ENCODE measurements at regions not wholly inside any gene's neighbourhood (a gene's known extent, or its start where the extent isn't known, plus 50 kb on each side); places are given as distances from the start of the nearest gene placed in this dataset.

GRCh38 chr4:179976777-179977176 is 2266.4 kb upstream of the TENM3 start:
- no peak overlapping the region for H3K4me3 ChIP-seq (ENCODE audit: low read depth, low read length)
- TF ChIP-seq CTCF (IDR thresholded peaks at IDR 0.05; ENCODE audit: insufficient read depth, low read length), result no peak
- DNase-seq (ENCODE audit: low read depth), result no peak

GRCh38 chr4:179977378-179977777 is 2265.8 kb upstream of the TENM3 start:
- TF ChIP-seq CTCF (IDR thresholded peaks at IDR 0.05; ENCODE audit: insufficient read depth, low read length), result no peak
- H3K4me3 ChIP-seq (ENCODE audit: low read depth, low read length), result no peak overlapping the region
- DNase-seq (ENCODE audit: low read depth), result no peak

- TF ChIP-seq CTCF (IDR thresholded peaks at IDR 0.05; ENCODE audit: insufficient read depth, low read length), result no peak
- no peak for DNase-seq (ENCODE audit: low read depth)
- no peak overlapping the region for H3K4me3 ChIP-seq (ENCODE audit: low read depth, low read length)
Observed at GRCh38 chr4:179981161-179981560, 2262.0 kb upstream of the TENM3 start.

- TF ChIP-seq CTCF (IDR thresholded peaks at IDR 0.05; ENCODE audit: insufficient read depth, low read length), result no peak
- no peak for DNase-seq (ENCODE audit: low read depth)
- no peak overlapping the region for H3K4me3 ChIP-seq (ENCODE audit: low read depth, low read length)
Observed at GRCh38 chr4:179989975-179990374, 2253.2 kb upstream of the TENM3 start.

GRCh38 chr4:180009316-180009715 is 2233.9 kb upstream of the TENM3 start:
- no peak for DNase-seq (ENCODE audit: low read depth)
- no peak for TF ChIP-seq CTCF (IDR thresholded peaks at IDR 0.05; ENCODE audit: insufficient read depth, low read length)
- H3K4me3 ChIP-seq (ENCODE audit: low read depth, low read length), result no peak overlapping the region

- no peak for DNase-seq (ENCODE audit: low read depth)
- no peak for TF ChIP-seq CTCF (IDR thresholded peaks at IDR 0.05; ENCODE audit: insufficient read depth, low read length)
- no peak overlapping the region for H3K4me3 ChIP-seq (ENCODE audit: low read depth, low read length)
Observed at GRCh38 chr4:180028682-180029081, 2214.5 kb upstream of the TENM3 start.

- no peak for DNase-seq (ENCODE audit: low read depth)
- TF ChIP-seq CTCF (IDR thresholded peaks at IDR 0.05; ENCODE audit: insufficient read depth, low read length), result no peak
- H3K4me3 ChIP-seq (ENCODE audit: low read depth, low read length), result no peak overlapping the region
Observed at GRCh38 chr4:180031330-180031729, 2211.9 kb upstream of the TENM3 start.
